22Rv1 (cell line): ENCODE measurements at regions not wholly inside any gene's neighbourhood (a gene's known extent, or its start where the extent isn't known, plus 50 kb on each side); places are given as distances from the start of the nearest gene placed in this dataset.

ENCODE experiments used
- CTCF ChIP-seq: fragments of 450-650 bp; IDR thresholded peaks from 2 replicates; pipeline ENCODE4 v1.5.1; 2017; ENCODE audit warnings: mild to moderate bottlenecking
- ZFX ChIP-seq: fragments of 450-650 bp; IDR thresholded peaks from 2 replicates; pipeline ENCODE4 v1.6.1; 2017; ENCODE audit warnings: antibody characterized with exemption, borderline replicate concordance

- no peak for TF ChIP-seq CTCF
- no peak for TF ChIP-seq ZFX
These were observed 77.2 kb upstream of the PPARA start for GRCh38 chr22:46072981-46073682.
